Activated naive CD8-positive, alpha-beta T cell treated with anti-CD3 and anti-CD28 coated beads, Interleukin-2, amount 50 U/mL, for 16 hours (primary cell): ENCODE measurements at regions not wholly inside any gene's neighbourhood (a gene's known extent, or its start where the extent isn't known, plus 50 kb on each side); places are given as distances from the start of the nearest gene placed in this dataset.
"Not testable (repeated sequence)": the region's sequence is repeated elsewhere in the genome, so short reads cannot be mapped to it uniquely, and the experiment has no call there.

ENCODE experiments used
- DNase-seq: peaks from one replicate; pipeline ENCODE4 v3.0.0-alpha.2; 2020; ENCODE audit warnings: low read depth, low spot score

DNA sequence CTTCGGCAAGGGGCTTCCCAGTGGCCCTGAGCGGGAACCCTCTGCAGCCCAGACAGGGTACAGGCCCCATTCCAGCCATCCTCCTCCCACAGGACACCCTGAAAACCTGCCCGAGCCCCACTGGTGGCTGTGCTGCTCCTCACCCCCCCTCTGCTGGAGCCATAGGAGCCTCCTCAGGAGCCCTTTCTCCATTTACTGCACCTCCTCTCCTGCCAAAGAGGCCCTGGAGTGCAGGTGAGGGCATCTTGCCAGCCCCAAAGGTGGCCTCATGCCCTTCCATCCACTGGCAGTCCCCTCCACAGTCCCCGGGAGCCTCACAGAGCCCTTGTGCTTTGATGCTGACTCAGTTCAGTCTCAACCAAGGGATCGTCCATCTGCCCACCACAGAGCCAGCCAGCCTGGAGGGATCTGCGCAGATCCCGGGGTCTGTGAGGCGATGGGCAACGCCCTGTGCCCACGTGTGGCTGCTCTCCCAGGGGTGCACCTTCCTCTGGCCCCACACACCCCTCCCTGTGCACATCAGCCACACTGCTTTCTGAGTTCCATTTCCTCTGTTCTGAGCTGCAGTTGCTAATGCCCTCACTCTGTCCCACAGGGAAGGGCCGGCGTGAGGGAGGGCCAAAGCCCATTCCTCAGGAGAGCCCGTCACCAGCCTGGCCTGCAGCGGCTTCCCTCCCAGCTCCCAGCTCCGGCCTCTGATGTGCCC is 228.5 kb downstream of the DLL1 start:
- DNase-seq: no peak

DNA sequence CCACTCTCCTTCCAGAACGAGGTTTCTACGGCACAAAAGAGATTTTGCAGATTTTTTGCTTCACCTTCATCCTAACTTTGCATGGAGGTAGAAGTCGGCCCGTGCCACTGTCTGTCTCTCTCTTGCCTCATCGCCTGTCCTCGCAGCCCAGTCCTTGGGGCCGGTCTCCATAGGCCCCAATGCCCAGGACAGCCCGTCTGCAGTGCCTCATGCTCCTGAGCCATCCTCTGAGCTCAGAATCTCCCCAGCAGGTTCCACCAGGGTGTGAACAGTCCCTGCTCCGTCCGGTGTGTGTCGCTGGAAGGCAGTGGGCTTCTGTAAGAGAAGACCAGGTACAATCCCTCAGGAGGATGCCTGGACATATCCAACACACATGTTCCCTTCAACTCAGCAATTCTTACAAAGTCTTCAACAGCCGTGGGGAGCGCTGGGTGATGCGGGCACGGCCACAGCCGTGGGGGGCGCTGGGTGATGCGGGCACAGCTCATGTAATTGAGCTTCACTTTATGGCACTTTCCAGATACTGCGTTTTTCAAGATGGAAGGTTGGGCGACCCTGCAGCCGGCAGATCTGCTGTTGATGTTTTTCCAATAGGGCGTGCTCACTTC is 231.9 kb downstream of the DLL1 start:
- no peak for DNase-seq

DNA sequence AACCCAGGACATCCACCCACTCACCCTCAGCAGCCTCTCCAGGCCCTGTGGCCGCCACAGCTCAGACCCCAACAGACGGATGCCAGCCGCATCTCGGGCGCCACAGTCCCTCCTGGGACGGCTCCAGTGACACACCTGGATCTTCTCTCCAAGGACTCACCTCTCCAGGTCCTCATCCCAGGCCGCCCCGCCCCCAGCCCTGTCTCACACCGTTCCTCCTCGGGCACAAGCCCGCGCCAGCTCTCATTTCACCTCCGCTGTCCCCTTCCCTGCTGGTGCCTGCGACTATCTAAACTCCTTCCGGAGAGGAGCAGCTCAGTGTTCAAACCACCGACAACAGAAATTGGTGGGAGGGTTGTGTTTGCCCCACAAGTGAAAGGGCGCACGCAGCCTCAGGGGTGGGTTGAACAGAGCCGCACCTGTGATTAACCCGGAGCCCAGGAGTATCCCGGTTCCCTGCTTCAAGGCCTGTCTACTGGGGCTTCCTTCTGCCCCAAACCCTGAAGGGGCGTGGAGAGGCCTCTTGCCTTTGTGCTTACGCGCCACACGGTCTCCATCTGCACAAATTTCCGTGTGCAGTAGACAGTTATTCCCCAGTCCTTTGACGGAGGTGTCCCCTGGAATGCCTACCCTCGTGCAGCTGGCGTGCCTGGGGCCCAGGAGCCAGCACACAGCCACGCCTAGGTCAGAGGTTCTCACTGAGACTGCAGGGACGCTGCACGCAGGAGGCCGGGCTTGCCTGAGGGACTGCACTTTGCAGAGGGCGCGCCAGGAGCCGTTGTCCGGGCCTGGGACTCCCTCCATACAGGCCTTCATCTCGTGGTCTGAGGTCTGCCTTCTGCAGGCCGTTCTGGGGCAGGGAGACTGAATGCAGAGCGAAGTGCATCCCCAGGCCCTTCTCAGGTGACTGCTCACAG is 232.7 kb downstream of the DLL1 start:
- no peak for DNase-seq

DNA sequence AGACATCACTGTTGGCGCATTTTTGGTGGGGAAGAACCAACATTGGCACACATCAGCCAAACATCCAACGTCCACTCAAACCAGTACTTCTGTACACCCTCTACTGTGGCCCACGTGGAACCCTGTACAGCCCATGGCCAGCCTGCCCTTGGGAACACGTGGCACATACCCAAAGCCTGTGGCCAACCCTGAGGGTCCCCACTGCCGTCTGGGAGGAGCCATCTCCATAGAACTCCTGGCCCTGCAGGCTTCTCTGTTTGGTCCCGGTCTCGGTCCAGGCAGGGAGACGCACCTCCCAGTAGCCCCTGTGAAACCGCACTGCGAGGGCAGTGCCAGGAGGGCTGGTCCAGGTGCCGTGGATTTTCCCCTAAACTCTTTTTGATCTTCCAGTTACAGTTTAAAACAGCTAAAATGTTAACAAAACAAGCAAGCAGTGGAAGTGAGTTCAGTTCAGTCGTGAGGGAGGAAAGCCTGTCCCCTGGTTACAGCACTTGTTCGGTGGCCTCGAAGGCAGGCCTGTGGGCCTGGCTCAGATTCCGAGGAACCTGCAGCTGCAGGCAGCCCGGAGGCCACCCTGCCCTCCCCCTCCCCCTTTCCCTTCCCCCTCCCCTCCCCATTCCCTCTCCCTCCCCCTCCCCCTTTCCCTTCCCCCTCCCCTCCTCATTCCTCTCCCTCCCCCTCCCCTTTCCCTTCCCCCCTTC is 233.7 kb downstream of the DLL1 start:
- no peak for DNase-seq

DNA sequence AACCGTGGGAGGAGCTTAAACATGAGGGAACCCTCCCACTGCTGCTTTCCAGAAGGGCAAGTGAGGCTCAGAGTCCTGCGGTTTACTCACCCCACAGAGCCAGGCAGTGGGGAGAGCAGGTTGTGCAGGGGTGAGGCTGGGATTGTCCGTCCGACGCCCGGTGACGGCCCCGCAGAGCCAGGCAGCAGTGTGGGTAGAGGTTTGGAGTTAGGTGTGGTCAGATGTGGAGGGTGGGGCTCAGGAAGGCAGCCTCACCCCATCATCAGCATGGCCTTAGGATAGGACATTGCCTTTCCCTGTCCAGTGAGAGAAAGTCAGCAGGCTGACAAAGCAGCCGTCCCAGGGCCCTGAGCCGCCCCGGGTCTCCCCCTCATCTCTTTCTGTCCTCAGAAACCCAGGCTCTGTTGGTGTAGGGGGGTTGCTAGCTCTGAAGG is 234.6 kb downstream of the DLL1 start:
- no peak for DNase-seq

DNA sequence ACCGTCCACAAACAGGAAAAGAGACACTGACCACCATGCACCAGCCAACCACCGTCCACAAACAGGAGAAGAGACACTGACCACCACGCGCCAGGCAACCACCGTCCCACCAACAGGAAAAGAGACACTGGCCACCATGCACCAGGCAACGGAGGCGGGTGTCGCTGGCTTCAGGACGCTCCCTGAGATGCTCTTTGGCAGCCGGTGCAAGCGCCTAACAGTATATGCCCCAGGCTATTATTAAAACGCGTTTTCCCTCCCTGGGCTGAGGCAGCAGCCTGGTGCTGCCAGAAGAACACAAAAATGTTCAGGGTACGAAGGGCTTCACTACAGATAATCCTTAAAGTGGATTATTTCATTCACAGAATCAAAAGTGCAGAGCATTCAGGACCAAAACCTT is 235.1 kb downstream of the DLL1 start:
- not testable (repeated sequence) for DNase-seq

DNA sequence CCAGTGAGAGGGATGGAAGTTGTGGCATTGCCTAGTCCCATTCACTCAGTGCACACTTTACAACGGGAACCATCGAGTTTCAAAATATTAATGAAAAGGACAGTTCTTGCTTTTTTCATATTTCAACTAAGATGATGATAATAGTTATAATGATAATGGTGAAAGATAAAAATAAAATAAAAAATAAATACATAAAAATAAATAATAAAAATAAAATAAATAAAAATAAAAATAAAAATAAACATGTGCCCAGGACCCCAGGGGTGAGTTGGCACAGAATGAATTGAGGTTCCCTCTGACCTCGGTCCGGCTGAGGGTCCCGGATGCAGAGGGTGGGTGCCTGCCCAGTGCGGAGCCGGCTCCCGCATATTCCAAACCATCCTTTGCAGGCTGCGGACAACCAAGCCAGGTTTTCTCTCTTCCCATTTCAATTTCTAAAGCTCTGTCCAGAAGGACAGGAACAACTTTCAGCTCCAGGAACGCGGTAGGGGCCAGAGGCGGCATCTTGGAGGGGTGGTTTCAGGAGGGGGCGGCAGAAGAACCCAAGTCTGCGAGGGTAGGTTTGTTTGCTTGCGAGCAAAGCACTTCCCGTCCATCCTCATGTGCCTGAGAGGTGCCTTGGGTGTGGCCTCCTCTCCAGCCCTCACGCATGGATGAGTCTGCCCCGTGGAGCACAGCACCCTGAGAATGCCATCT is 236.8 kb downstream of the DLL1 start:
- DNase-seq: no peak

DNA sequence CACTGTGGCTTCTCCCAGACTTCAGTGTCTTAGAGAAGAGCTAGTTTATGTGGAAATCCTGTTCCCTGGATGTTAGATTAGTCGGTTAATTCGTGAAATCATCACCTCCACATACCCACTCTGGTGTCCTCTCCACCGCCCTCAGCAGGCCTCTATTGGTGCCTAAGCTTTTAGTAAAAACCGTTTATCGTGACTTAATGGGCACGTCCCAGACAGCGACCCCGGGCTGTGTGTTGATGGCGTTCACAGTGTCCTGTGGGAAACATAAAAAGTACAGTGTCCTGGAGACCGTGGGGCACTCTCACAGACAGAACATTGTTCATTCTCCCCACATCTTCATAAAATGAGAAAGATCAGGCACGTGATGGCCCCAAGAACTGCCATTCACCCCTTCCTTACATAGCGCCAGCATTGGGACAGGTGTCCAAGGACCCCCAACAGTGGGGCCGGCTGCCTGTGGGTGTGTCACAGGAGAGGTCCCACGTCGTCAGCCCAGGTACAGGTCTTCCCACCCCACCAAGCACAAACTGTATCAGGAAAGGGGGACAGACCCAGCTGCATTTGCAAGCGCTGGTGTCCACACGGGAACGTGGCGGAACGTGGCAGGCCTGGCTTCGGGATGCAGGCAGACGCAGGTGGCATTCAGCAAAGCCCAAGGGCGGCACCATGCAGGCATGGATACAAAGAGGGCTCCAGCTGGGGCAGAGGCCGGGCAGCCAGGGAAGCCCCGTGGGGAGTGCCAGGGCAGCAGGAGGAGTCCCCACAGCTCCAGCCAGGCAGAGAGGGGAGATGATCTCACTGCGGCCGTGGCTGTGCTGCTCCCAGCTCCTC is 237.7 kb downstream of the DLL1 start:
- DNase-seq: no peak

DNA sequence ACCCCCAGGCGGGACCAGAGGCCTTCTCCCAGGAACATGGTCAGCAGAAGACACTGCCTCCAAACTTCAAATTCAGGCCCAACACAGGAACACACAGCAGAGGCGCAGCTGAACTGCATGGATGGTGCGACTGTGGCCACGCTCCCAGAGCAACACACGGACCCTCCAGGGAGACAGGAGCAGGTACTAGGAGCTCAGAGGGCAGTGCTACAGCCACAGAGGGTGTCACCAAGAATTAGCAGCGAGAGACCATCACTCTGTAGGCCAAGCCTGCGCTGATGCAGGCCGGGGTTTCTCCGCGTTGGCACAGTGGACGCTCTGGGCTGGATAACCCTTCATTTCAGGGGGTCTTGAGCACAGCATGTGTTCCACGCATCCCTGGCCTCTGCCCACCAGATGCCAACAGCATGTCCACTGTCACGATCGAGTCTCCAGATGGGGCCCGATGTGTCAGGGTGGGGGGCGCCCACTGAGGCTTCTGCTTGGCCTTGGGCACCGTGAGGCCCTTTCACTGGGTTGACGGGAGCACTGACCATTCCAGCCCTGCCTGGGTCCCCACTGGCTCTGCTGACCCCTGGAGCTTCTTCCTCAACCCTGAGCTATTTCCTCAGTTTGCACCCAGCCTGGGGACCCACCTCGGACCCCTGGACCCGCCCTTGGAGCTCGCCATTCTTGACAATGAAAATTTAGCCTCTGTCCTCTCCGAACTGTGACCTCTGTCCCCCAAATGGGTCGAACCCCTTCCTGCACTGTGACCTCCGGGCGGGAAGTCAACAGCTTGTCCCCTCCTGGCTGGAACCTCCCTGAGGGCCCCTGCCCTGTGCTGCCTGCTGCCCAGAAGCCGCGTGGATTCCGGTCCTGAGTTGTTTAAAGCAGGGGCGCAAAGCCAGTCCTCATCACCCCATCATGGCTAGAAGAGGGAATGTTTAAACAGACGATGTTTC is 239.4 kb downstream of the DLL1 start:
- DNase-seq: no peak

DNA sequence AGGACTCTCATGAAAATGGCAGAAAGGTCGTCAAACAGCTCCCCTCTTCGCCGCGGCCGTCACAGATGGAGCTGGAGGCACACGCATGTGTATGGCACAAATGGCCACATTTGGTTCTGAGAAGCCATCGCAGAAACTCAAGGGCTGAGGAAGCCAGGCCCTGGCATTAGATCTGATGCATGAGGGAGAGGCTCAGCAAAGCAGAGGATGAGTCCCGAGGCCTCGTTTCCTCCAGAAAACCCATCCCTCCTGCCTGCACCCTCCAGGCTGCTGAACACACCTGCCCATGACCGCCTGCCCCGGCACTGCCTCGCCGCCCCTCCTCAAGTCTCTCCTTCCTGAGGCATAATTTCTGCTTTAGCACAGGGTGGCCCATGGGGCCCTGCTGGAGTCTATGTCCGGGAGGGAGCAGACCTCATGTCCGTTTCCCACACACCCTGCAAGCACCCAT is 240.3 kb downstream of the DLL1 start:
- no peak for DNase-seq

DNA sequence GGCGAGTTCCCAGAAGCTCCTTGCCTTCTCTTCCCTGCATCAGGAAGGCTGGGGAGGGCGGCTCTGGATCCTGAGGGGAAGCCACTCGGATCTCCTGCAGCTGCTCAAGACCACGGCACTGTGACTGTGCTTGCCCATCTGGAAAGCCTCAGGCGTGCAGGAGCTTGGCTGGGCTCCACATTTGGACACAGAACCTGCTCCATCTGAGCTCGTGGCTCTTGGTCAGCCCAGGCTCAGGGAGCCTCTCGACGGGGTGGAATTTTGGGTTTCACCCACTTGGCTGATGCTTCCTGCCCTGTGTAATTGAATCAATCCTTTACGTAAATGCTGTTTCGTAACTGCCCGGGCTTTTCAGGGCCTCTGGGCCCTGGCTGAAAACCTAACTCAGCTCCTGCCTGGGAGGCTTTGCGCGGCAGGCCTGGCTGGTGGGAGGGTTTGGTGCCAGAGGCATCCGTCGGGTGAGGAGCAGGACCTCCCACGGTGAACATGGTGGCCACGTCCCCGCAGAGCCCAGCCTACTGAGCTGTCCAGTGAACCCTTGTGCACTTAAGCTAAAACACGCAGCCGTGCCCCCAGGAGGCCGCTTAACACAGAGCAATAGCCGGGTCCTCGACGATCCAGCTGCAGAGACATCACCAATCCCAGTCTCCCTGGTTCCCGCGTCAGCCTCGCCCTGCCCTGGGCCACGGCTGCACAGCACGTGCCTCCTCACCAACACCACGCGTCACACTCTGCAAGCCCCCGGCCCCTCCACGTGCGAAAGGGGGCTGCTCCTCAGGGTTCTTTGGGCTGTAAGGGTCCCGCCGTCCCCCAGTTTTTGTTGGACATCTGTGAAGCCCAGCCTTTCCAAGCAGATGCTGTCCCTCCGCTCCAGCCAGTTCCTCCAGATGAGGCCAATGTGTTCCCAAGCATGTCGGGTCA is 241.0 kb downstream of the DLL1 start:
- DNase-seq: no peak

DNA sequence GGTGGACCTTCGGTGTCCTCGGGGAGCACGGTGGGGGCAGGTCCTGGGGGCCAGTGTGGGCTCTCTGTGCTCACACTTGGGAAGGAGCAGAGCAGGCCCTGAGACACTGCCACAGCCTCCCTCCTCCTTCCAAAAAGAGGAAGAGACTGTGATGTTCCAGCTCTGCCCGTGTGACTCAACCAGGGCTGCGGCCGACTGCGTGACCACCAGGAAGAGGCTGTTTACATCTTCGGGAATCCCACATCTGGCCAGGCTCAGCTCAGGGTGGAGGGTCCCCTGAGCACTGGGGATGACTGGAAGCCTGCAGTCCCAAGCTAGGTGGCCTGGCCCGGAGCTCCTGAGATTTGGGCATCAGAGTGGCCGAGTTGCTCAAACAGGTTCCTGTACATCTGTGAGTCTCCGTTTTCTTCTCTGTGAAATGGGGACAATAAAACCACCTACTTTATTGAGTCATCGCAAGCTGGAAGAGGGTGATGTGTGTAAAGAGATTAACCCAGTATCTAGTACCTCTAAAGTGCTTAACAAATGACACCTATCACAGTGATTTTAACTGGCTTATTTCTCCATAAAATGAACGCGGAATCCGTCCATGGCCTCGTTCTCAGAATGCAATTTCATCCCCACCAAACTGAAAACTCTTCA is 242.1 kb downstream of the DLL1 start:
- DNase-seq: no peak

DNA sequence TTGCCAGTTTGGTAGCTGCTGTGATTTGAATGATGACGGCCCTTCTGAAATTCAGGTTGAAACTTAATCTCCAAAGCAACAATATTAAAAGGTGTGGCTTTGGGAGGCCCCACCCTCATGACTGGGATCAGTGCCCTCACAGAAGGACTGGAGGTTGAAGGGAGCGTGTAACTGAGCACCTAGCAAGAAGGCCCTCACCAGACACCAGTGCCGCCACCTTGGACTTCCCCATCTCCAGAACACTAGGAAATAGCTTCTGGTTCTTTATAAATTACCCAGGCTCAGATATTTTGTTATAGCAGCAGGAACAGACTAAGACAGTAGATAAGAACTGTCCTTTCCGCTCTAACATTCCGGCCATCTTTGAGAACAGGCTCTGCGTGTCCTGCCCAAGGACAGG is 243.1 kb downstream of the DLL1 start:
- no peak for DNase-seq

DNA sequence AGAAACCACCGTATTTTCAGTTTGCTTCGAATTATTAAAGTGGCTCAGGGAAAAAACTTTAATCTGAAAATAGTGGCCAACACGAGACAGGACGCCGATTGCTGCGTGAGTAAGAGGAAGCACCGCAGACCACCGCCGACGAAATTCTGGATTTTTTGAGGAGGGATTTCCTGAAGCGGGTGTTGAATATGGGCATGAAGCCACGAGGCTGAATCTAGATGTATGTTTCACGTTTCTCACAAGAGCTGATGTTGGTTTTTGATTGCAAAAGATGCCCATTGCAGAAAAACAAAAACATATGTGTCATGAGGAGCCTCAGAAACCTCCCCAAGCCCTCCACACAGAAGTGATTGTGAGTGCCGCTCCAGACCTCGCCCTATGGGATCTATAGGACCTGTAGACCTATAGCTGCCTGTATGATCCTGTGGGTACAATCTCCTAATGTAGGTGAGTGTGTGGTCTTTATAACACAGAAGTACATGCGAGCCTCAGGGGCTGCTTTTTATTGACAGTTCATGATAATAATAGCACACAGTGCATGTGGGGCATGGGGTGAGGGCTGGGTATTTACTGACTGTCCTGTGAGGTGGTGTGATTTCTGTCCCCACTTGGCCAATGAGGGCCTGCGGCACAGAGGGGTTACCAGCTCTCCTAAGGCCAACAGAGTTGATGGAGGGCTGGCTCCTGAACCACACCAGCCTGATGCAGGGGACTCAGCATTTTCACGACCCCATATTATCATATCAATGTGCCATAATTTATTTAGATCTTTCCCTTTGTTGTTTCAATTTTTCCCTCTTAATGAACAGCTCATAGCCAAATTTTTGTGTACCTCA is 243.9 kb downstream of the DLL1 start:
- no peak for DNase-seq

DNA sequence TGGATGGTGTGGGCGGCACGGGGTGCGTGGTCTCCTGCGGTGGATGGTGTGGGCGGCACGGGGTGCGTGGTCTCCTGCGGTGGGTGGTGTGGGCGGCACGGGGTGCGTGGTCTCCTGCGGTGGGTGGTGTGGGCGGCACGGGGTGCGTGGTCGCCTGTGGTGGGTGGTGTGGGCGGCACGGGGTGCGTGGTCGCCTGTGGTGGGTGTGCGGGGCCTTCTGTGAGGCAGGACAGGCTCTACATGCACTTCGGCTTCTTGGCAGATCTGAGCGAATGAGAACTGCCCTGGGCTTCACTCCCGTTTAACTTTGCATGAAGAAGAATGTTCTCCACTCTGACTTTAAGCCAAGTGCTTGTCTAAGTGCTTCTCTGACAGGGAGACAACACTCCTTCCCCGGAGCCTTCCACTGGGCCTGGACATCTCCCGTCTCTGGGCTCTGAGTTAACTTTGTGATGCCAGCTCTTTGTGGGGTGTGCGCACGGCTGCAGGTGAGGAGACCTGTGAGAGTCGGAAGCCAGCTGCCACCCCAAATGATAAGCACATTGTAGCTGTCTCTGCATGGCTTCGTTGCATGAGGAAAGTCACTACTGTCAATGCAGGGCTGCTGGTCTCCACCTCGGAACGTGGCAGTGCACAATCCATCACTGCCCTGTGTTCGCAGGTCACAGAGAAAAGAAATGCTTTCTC is 244.8 kb downstream of the DLL1 start:
- DNase-seq: no peak

DNA sequence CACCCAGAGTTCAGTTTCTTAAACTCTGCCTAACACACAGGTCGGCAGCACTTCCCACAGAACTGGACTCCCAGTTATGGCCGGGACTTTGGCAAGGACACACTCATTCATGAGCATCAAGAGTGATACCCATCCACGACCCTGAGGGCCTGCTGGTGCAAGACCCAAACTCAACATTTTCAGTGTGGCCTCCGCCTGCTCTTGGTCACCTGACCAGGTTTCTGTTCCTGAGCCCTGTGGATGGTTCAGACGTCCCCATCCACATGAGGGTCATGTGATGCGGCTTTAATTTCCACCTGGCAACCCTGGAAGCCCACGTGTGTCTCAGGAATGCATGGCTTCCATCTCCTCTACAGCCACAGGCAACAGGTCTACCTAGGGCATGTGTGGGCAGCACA is 245.3 kb downstream of the DLL1 start:
- no peak for DNase-seq
